ENCODE measurements at regions not wholly inside any gene's neighbourhood (a gene's known extent, or its start where the extent isn't known, plus 50 kb on each side); places are given as distances from the start of the nearest gene placed in this dataset.
A peak's percentile ranks its signal among the peaks of the same experiment; 100 is the strongest.

- dilution Hi-C loops (cut with MboI; ENCODE audit: extremely low pct_ligation_motif_present, low sequenced_read_pairs): no loop called here
- intact Hi-C loops (cut with micrococcal nuclease): loop anchor here (10.0 kb wide), 1 partner anchor 1050 kb away; no protein-coding TSS in a partner anchor
Observed at GRCh38 chr9:28774433-28775235, 1201.4 kb upstream of the C9orf72 start.

More at GRCh38 chr9:28774433-28775235, 1201.4 kb upstream of the C9orf72 start:
- CTCF ChIA-PET: interaction anchor here (0.8 to 1.4 kb wide), 2 partner anchors 9 to 25 kb away, joined by 3 read pairs; no protein-coding TSS in a partner anchor
- no peak for TF ChIP-seq MAX (IDR thresholded peaks at IDR 0.05; ENCODE audit: insufficient read depth, insufficient read length)
- TF ChIP-seq CTCF (IDR thresholded peaks at IDR 0.05; ENCODE audit: extremely low read depth in 1 of 2, insufficient read depth in 1 of 2, low read depth in 1 of 2, low read length in 2 of 2): peak; percentile 15 to 18
- TF ChIP-seq FOS (IDR thresholded peaks at IDR 0.05; ENCODE audit: borderline replicate concordance, insufficient read depth, low read length): no peak
- BruUV-seq (replicated peaks): no TSS peak
- H3K4me3 ChIP-seq (replicated peaks in 1 of 3; ENCODE audit: insufficient read depth in 1 of 3, low read depth in 1 of 3, low read length in 3 of 3): no peak overlapping the region
- no peaks in the 10 kb centered on the region for H4K20me1 ChIP-seq (replicated peaks; ENCODE audit: control insufficient read depth, extremely low read depth, insufficient read depth, low read length)
- peak; percentile 8 for DNase-seq (ENCODE audit: low read depth, low spot score)
- H3K9me1 ChIP-seq (replicated peaks; ENCODE audit: control insufficient read depth, extremely low read depth, insufficient read depth, low read length): no peaks in the 10 kb centered on the region
- no peaks in the 10 kb centered on the region for H3K4me1 ChIP-seq (ENCODE audit: control insufficient read depth, extremely low read depth, insufficient read depth, low read length)
- no peak overlapping the region for H3K4me2 ChIP-seq (ENCODE audit: insufficient read depth, low read length)
- POLR2A ChIA-PET: no interaction called here
- H3K9ac ChIP-seq (replicated peaks; ENCODE audit: extremely low read depth, insufficient read depth, low read length): no peak overlapping the region
- no peak overlapping the region for H3K27ac ChIP-seq (ENCODE audit: insufficient read depth, low read depth, low read length)
- no peaks in the 10 kb centered on the region for H3K79me2 ChIP-seq (ENCODE audit: control insufficient read depth, insufficient read depth, low read length)
- no peak overlapping the region for H2AFZ ChIP-seq (ENCODE audit: low read depth, low read length)
- H3K27me3 ChIP-seq (ENCODE audit: control insufficient read depth in 2 of 2, insufficient read depth in 2 of 2, low read length in 2 of 2): no peaks in the 10 kb centered on the region
- no peaks in the 10 kb centered on the region for H3K36me3 ChIP-seq (ENCODE audit: control insufficient read depth in 2 of 2, extremely low read depth in 1 of 2, insufficient read depth in 2 of 2, low read length in 2 of 2)
- peak; percentile 37 for FAIRE-seq
- H3K9me3 ChIP-seq (replicated peaks; ENCODE audit: control insufficient read depth, insufficient read depth, low read length): no peaks in the 10 kb centered on the region
